ENCODE measurements at regions not wholly inside any gene's neighbourhood (a gene's known extent, or its start where the extent isn't known, plus 50 kb on each side); places are given as distances from the start of the nearest gene placed in this dataset.

DNA sequence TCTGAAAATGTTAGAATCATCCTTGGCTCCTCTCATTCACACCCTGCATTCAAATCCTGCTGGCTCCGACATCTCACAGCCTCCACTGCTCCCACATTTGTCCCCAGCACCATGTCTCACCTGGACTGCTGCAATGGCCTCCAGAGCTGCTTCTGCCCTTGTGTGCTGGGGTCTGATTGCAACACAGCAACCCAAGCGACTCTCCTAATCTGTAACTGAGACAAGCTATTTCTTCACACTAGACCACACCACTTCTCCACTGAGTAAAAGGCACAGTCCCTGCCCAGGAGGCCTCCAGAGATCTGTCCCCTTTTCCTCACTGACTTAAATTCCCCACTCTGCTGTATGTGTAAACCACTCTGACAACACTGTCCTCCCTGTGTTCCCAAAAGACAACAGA lies 151.1 kb upstream of the TAS2R1 start:
- DNase-seq (ENCODE audit: low spot score), result peak; percentile 25
- Histone ChIP-seq H3K4me2 (no peak overlapping the region), H3K27me3 (no peaks in the 10 kb centered on the region), H3K4me3 (no peak overlapping the region), H3K36me3 (replicated peaks; ENCODE audit: insufficient read depth, low read depth) (no peaks in the 10 kb centered on the region), H3K9me3 (ENCODE audit: low read depth) (no peaks in the 10 kb centered on the region), H3K79me2 (no peaks in the 10 kb centered on the region), H3K27ac (peak overlapping the region; percentile 49), H4K20me1 (ENCODE audit: insufficient read depth, poor library complexity, severe bottlenecking) (no peaks in the 10 kb centered on the region), H3K9me2 (replicated peaks; ENCODE audit: insufficient read depth) (no peaks in the 10 kb centered on the region), H2AFZ (no peak overlapping the region), H3K4me1 (ENCODE audit: insufficient read depth) (peaks cover 25% of the 10 kb centered on the region)
- TF ChIP-seq, protein P1, sequence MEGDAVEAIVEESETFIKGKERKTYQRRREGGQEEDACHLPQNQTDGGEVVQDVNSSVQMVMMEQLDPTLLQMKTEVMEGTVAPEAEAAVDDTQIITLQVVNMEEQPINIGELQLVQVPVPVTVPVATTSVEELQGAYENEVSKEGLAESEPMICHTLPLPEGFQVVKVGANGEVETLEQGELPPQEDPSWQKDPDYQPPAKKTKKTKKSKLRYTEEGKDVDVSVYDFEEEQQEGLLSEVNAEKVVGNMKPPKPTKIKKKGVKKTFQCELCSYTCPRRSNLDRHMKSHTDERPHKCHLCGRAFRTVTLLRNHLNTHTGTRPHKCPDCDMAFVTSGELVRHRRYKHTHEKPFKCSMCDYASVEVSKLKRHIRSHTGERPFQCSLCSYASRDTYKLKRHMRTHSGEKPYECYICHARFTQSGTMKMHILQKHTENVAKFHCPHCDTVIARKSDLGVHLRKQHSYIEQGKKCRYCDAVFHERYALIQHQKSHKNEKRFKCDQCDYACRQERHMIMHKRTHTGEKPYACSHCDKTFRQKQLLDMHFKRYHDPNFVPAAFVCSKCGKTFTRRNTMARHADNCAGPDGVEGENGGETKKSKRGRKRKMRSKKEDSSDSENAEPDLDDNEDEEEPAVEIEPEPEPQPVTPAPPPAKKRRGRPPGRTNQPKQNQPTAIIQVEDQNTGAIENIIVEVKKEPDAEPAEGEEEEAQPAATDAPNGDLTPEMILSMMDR (IDR thresholded peaks at IDR 0.05; ENCODE audit: poor library complexity), result no peak
- TF ChIP-seq EZH2 (IDR thresholded peaks at IDR 0.05; ENCODE audit: borderline replicate concordance) (no peak), EZH2phosphoT487 (IDR thresholded peaks at IDR 0.05; ENCODE audit: low read depth, severe bottlenecking, unreplicated experiment) (no peak)
- 67% methylated on average over 2 of the region's 2 CpGs for WGBS (ENCODE audit: low lambda C conversion rate, missing lambda C conversion rate)

DNA sequence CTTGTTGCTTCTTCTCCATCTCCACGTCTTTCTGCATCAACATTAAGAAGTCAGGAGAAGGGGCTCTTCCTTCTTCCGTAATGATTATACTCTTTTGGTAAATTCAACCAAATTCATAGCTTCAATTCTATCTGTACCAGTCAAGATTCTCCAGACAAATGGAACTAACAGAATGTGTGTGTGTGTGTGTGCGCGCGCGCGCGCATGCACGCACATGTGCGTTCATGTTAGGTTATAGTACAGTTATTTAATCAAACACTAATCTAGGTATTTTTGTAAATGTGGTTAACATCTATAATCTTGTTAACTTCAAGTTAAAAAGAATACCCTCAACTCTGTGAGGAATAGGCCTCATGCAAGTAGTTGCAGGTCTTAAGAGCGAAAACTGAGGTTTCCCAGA lies 150.3 kb upstream of the TAS2R1 start:
- no peak for DNase-seq (ENCODE audit: low spot score)
- no peak overlapping the region for H3K27ac ChIP-seq
- H3K4me1 ChIP-seq (ENCODE audit: insufficient read depth), result peaks cover 25% of the 10 kb centered on the region
- H3K9me2 ChIP-seq (replicated peaks; ENCODE audit: insufficient read depth), result no peaks in the 10 kb centered on the region
- no peaks in the 10 kb centered on the region for H3K79me2 ChIP-seq
- H3K36me3 ChIP-seq (replicated peaks; ENCODE audit: insufficient read depth, low read depth), result no peaks in the 10 kb centered on the region
- no peak overlapping the region for H3K4me2 ChIP-seq
- WGBS (ENCODE audit: low lambda C conversion rate, missing lambda C conversion rate), result 96% methylated on average over 11 of the region's 11 CpGs
- no peaks in the 10 kb centered on the region for H3K27me3 ChIP-seq
- H4K20me1 ChIP-seq (ENCODE audit: insufficient read depth, poor library complexity, severe bottlenecking), result no peaks in the 10 kb centered on the region
- H3K9me3 ChIP-seq (ENCODE audit: low read depth), result no peaks in the 10 kb centered on the region
- H2AFZ ChIP-seq, result no peak overlapping the region
- H3K4me3 ChIP-seq, result no peak overlapping the region
- TF ChIP-seq, protein P1 (IDR thresholded peaks at IDR 0.05; ENCODE audit: poor library complexity), result no peak
- TF ChIP-seq EZH2phosphoT487 (IDR thresholded peaks at IDR 0.05; ENCODE audit: low read depth, severe bottlenecking, unreplicated experiment), result no peak
- no peak for TF ChIP-seq EZH2 (IDR thresholded peaks at IDR 0.05; ENCODE audit: borderline replicate concordance)

DNA sequence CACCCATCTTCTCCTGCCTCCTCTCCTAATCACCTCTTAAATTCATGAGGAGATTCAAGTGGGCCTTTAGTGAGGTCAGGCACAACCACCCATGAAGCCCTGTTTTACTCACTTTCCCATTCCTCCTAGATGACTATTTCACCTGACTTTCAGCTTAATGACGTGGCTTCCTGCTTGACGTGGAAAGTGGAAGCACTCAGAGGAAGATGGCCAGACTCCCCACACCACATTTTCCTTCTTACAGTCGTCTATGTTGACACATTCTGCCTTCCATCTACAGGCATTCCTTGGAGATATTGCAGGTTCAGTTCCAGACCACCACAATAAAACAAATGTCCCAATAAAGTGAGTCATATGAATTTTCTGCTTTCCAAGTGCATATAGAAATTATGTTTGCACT lies 146.4 kb upstream of the TAS2R1 start:
- Histone ChIP-seq H3K27ac (no peak overlapping the region), H3K4me1 (ENCODE audit: insufficient read depth) (peaks cover 5% of the 10 kb centered on the region), H3K79me2 (no peaks in the 10 kb centered on the region), H3K36me3 (replicated peaks; ENCODE audit: insufficient read depth, low read depth) (no peaks in the 10 kb centered on the region), H4K20me1 (ENCODE audit: insufficient read depth, poor library complexity, severe bottlenecking) (no peaks in the 10 kb centered on the region), H3K4me2 (no peak overlapping the region), H3K9me2 (replicated peaks; ENCODE audit: insufficient read depth) (no peaks in the 10 kb centered on the region), H2AFZ (no peak overlapping the region), H3K9me3 (ENCODE audit: low read depth) (no peaks in the 10 kb centered on the region), H3K4me3 (no peak overlapping the region), H3K27me3 (no peaks in the 10 kb centered on the region)
- no peak for TF ChIP-seq EZH2 (IDR thresholded peaks at IDR 0.05; ENCODE audit: borderline replicate concordance)
- TF ChIP-seq EZH2phosphoT487 (IDR thresholded peaks at IDR 0.05; ENCODE audit: low read depth, severe bottlenecking, unreplicated experiment), result no peak
- TF ChIP-seq, protein P1 (IDR thresholded peaks at IDR 0.05; ENCODE audit: poor library complexity), result no peak
- 58% methylated on average over 3 of the region's 3 CpGs for WGBS (ENCODE audit: low lambda C conversion rate, missing lambda C conversion rate)
- DNase-seq (ENCODE audit: low spot score), result no peak

DNA sequence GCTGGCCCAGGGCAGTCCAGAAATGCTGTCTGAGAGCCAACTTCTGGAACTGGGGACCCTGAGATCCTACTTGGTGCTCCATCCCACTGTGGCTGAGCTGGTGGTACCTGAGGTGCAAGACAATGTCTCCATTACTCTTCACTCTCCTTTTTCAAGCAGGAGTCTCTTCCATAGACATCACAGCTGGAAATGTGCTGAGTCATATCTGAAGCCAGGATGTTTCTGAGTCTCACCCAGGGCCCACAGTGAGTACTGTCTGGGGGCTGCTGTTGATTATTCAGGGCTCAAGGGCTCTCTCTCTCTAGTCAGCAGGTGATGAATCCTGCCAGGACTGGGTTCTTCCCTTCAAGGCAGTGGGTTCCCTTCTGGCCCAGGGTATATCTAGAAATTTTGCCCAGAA lies 145.2 kb upstream of the TAS2R1 start:
- no peaks in the 10 kb centered on the region for H3K36me3 ChIP-seq (replicated peaks; ENCODE audit: insufficient read depth, low read depth)
- H3K4me3 ChIP-seq, result no peak overlapping the region
- H3K4me2 ChIP-seq, result no peak overlapping the region
- no peaks in the 10 kb centered on the region for H3K9me2 ChIP-seq (replicated peaks; ENCODE audit: insufficient read depth)
- H3K27ac ChIP-seq, result no peak overlapping the region
- no peaks in the 10 kb centered on the region for H3K9me3 ChIP-seq (ENCODE audit: low read depth)
- no peak for TF ChIP-seq EZH2phosphoT487 (IDR thresholded peaks at IDR 0.05; ENCODE audit: low read depth, severe bottlenecking, unreplicated experiment)
- TF ChIP-seq, protein P1 (IDR thresholded peaks at IDR 0.05; ENCODE audit: poor library complexity), result no peak
- no peak for TF ChIP-seq EZH2 (IDR thresholded peaks at IDR 0.05; ENCODE audit: borderline replicate concordance)
- no peaks in the 10 kb centered on the region for H3K4me1 ChIP-seq (ENCODE audit: insufficient read depth)
- no peaks in the 10 kb centered on the region for H3K79me2 ChIP-seq
- no peak for DNase-seq (ENCODE audit: low spot score)
- H3K27me3 ChIP-seq, result no peaks in the 10 kb centered on the region
- no peaks in the 10 kb centered on the region for H4K20me1 ChIP-seq (ENCODE audit: insufficient read depth, poor library complexity, severe bottlenecking)
- no peak overlapping the region for H2AFZ ChIP-seq

Data from hepatocyte (in vitro differentiated cells).